A673 (cell line): ENCODE measurements at regions not wholly inside any gene's neighbourhood (a gene's known extent, or its start where the extent isn't known, plus 50 kb on each side); places are given as distances from the start of the nearest gene placed in this dataset.

ENCODE experiments used
- EZH2 ChIP-seq: fragments of 200-600 bp; sonication (generic); IDR thresholded peaks from 2 replicates; pipeline ENCODE4 v1.6.1; 2017; ENCODE audit warnings: borderline replicate concordance, low read depth, mild to moderate bottlenecking, mixed read lengths, antibody characterized with exemption, low read length; ENCODE audit not compliant: poor library complexity, severe bottlenecking
- TF ChIP-seq, protein P1 (sequence below): fragments of 300-800, 200-600 bp; sonication (generic); conservative IDR thresholded peaks from 2 replicates; pipeline ENCODE4 v1.5.1; 2017; ENCODE audit warnings: low read depth, mild to moderate bottlenecking, antibody characterized with exemption, low read length, moderate library complexity, mixed read lengths

DNA sequence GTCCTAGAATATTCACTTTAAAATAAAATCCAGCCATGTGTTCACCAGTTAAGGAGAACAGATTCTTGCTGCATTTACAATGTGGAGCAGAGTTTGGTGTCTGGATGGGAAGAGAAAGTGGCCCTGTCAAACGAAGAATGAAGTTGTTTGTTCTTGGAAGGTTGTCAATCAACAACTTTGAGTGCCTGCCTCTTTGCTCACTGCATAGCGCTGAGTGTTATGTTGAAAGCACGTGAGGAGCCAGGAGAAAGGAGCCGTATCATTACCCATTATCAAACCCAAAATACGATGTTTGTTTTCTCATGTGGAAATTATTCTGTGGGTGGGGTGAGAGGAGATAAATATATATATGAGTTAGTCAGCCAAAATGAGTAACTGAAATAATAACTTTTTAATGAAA, 492.5 kb upstream of the POU3F3 start:
- TF ChIP-seq, protein P1, sequence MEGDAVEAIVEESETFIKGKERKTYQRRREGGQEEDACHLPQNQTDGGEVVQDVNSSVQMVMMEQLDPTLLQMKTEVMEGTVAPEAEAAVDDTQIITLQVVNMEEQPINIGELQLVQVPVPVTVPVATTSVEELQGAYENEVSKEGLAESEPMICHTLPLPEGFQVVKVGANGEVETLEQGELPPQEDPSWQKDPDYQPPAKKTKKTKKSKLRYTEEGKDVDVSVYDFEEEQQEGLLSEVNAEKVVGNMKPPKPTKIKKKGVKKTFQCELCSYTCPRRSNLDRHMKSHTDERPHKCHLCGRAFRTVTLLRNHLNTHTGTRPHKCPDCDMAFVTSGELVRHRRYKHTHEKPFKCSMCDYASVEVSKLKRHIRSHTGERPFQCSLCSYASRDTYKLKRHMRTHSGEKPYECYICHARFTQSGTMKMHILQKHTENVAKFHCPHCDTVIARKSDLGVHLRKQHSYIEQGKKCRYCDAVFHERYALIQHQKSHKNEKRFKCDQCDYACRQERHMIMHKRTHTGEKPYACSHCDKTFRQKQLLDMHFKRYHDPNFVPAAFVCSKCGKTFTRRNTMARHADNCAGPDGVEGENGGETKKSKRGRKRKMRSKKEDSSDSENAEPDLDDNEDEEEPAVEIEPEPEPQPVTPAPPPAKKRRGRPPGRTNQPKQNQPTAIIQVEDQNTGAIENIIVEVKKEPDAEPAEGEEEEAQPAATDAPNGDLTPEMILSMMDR, result no peak
- no peak for TF ChIP-seq EZH2
